Common myeloid progenitor, CD34-positive (primary cell): ENCODE measurements at regions not wholly inside any gene's neighbourhood (a gene's known extent, or its start where the extent isn't known, plus 50 kb on each side); places are given as distances from the start of the nearest gene placed in this dataset.
"Not testable (repeated sequence)": the region's sequence is repeated elsewhere in the genome, so short reads cannot be mapped to it uniquely, and the experiment has no call there.

ENCODE experiments used
- CTCF ChIA-PET: fragments of 350-600 bp; sonication (Branson Sonifier 250); formaldehyde crosslinking; loops from one replicate; lab custom pipeline; 2021; ENCODE audit warnings: antibody characterized with exemption; lab: Charles Lee
- POLR2A ChIA-PET: fragments of 350-600 bp; sonication (Branson Sonifier 250); formaldehyde crosslinking; loops from one replicate; lab custom pipeline; 2021; ENCODE audit warnings: antibody characterized with exemption; lab: Charles Lee
- DNase-seq, 3 donors: peaks; one replicate each; pipeline versions ENCODE4 v3.0.0 to v3.0.0-alpha.2; 2013
- H3K27ac ChIP-seq, 2 experiments: 1 replicate in 1 of 2; 2 replicates in 1 of 2; pipeline ENCODE4 v1.7.0; 2013; ENCODE audit warnings: inconsistent platforms in 2 of 2, low read length in 2 of 2, mild to moderate bottlenecking in 2 of 2, low read depth in 1 of 2, moderate library complexity in 1 of 2; ENCODE audit not compliant: severe bottlenecking in 2 of 2, insufficient read depth in 1 of 2, poor library complexity in 1 of 2
- H3K27me3 ChIP-seq, 5 experiments: replicated peaks in 2 of 5; 1 replicate in 3 of 5; 2 replicates in 2 of 5; pipeline versions ENCODE4 v1.6.1 to v1.7.0; 2013; ENCODE audit warnings: low read length in 4 of 5, mild to moderate bottlenecking in 2 of 5, moderate library complexity in 2 of 5, inconsistent platforms in 1 of 5; ENCODE audit not compliant: insufficient read depth in 5 of 5, control insufficient read depth in 4 of 5
- H3K36me3 ChIP-seq, 4 experiments: 1 replicate in 2 of 4; 2 replicates in 2 of 4; pipeline versions ENCODE4 v1.6.1 to v1.7.0; 2013; ENCODE audit warnings: low read length in 3 of 4, control low read depth in 1 of 4, mild to moderate bottlenecking in 1 of 4; ENCODE audit not compliant: control insufficient read depth in 4 of 4, insufficient read depth in 4 of 4
- H3K4me1 ChIP-seq, 4 experiments: 1 replicate in 3 of 4; 2 replicates in 1 of 4; pipeline versions ENCODE4 v1.6.1 to v1.7.1; 2013; ENCODE audit warnings: low read length in 3 of 4, mild to moderate bottlenecking in 3 of 4, control low read depth in 1 of 4, inconsistent platforms in 1 of 4, moderate library complexity in 1 of 4; ENCODE audit not compliant: control insufficient read depth in 4 of 4, insufficient read depth in 4 of 4; ENCODE audit errors: control extremely low read depth in 1 of 4
- H3K4me3 ChIP-seq, 7 experiments: 1 replicate in 4 of 7; 2 replicates in 3 of 7; pipeline versions ENCODE4 v1.5.1 to v1.7.0; 2013; ENCODE audit warnings: mild to moderate bottlenecking in 7 of 7, low read length in 6 of 7, moderate library complexity in 6 of 7, inconsistent platforms in 2 of 7, low read depth in 2 of 7, control low read depth in 1 of 7; ENCODE audit not compliant: insufficient read depth in 4 of 7, control insufficient read depth in 1 of 7; ENCODE audit errors: extremely low read depth in 1 of 7
- H3K9me3 ChIP-seq, 5 experiments: 1 replicate in 4 of 5; 2 replicates in 1 of 5; pipeline versions ENCODE4 v1.6.1 to v1.7.1; 2013; ENCODE audit warnings: low read length in 4 of 5, mild to moderate bottlenecking in 2 of 5, inconsistent platforms in 1 of 5, low read depth in 1 of 5, moderate library complexity in 1 of 5; ENCODE audit not compliant: control insufficient read depth in 4 of 5, insufficient read depth in 2 of 5; ENCODE audit errors: control extremely low read depth in 1 of 5
- WGBS: methylation state at CpG from one replicate; pipeline ENCODE4 v1.1.5; 2013; ENCODE audit not compliant: insufficient coverage; 5-methylcytosine and 5-hydroxymethylcytosine counted together

DNA sequence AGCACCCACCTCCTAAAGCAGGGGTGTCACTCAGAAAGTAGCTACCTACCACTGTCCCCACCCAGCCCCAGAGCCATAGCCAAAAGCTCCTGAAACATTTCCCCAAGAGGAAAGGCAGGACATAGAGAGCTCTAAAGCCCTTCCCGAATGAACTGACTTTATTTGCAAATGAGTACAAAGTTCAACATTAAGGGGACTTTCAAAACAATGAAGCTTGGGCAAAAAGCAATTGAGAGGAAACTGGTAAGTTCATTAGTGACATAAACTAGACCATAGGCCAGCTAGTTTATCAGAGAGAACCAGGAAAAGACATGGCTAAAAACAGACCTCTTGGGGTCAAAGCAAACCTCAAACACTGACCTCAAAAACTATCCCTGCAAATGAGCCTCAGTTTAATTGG lies 72.7 kb downstream of the IGLL5 start:
- no peak for DNase-seq
- Histone ChIP-seq H3K27ac (no peak overlapping the region), H3K9me3 (peaks cover 0 to 8% (median 1%) of the 10 kb centered on the region in 5 experiments), H3K36me3 (no peaks in the 10 kb centered on the region), H3K4me1 (peaks cover 0 to 5% (median 1%) of the 10 kb centered on the region in 4 experiments), H3K27me3 (peaks cover 0 to 5% (median 0%) of the 10 kb centered on the region in 5 experiments), H3K4me3 (no peak overlapping the region)
- ChIA-PET POLR2A (no interaction called here), CTCF (interaction anchor here (0.7 to 9.8 kb wide), 30 partner anchors 15 to 496 kb away, joined by 3 to 470 read pairs (median 5); no protein-coding TSS in a partner anchor)
- no CpG with 5 or more reads among the region's 1 CpG for WGBS

DNA sequence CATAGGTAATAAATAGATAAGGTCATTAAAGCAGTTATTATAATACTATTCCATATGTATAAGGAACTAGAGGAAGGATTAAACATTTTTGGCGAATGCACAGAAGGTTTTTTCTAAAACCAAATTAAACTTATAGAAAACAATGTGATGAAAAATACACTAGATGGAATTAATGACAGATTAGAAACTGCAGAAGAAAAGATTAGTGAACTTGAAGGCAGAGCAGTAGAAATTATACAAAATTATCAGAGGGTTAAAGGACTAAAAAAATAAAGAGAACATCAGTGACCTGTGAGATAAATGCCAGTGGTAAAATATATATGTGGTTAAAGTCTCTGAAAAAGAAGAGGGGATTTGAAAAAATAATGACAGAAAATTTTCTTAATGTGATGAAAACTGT lies 74.0 kb downstream of the IGLL5 start:
- H3K4me3 ChIP-seq: no peak overlapping the region
- no peak for DNase-seq
- H3K36me3 ChIP-seq: no peaks in the 10 kb centered on the region
- no peak overlapping the region for H3K27ac ChIP-seq
- ChIA-PET CTCF (interaction anchor here (2.1 to 9.8 kb wide), 4 partner anchors 13 to 179 kb away, joined by 5 to 470 read pairs (median 40); no protein-coding TSS in a partner anchor), POLR2A (no interaction called here)
- H3K4me1 ChIP-seq: no peaks in the 10 kb centered on the region
- peaks cover 0 to 8% (median 1%) of the 10 kb centered on the region in 5 experiments for H3K9me3 ChIP-seq
- H3K27me3 ChIP-seq: peaks cover 0 to 5% (median 1%) of the 10 kb centered on the region in 5 experiments
- WGBS: no CpG with 5 or more reads among the region's 1 CpG

DNA sequence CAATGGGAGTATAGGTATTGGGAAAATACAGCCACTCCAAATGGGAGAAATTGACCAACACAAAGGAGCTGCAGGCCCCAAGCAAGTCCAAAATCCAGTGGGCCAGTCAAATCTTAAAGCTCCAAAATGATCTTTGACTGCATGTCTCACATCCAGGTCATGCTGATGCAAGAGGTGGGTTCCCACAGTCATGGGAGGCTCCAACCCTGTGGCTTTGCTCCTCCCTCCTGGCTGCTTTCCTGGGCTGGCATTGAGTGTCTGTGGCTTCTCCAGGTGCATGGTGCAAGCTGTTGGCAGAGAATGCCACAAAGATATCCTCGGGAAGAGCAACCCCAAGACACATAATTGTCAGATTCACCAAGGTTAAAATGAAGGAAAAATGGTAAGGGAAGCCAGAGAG lies 80.8 kb downstream of the IGLL5 start:
- no peak for DNase-seq
- POLR2A ChIA-PET: no interaction called here
- peaks cover 0 to 6% (median 4%) of the 10 kb centered on the region in 5 experiments for H3K27me3 ChIP-seq
- CTCF ChIA-PET: interaction anchor here (0.7 to 3.0 kb wide), 3 partner anchors 9 to 26 kb away, joined by 3 to 8 read pairs (median 8); no protein-coding TSS in a partner anchor
- no peaks in the 10 kb centered on the region for H3K4me1 ChIP-seq
- H3K9me3 ChIP-seq: peaks cover 0 to 2% (median 0%) of the 10 kb centered on the region in 5 experiments
- H3K4me3 ChIP-seq: no peak overlapping the region
- no peaks in the 10 kb centered on the region for H3K36me3 ChIP-seq
- WGBS: 80% methylated on average over 1 of the region's 1 CpG
- no peak overlapping the region for H3K27ac ChIP-seq

DNA sequence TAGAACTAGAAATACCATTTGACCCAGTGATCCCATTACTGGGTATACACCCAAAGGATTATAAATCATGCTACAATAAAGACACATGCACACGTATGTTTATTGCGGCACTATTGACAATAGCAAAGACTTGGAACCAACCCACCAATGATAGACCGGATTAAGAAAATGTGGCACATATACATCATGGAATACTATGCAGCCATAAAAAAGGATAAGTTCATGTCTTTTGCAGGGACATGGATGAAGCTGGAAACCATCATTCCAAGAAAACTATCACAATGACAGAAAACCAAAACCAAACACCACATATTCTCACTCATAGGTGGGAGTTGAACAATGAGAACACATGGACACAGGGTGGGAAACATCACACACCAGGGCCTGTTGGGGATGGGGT lies 85.0 kb downstream of the IGLL5 start:
- H3K4me1 ChIP-seq, H3K4me3 ChIP-seq, H3K36me3 ChIP-seq, DNase-seq, POLR2A ChIA-PET, H3K27ac ChIP-seq, H3K9me3 ChIP-seq: not testable (repeated sequence)
- H3K27me3 ChIP-seq: peaks cover 0 to 14% (median 0%) of the 10 kb centered on the region in 5 experiments
- WGBS: no CpG with 5 or more reads among the region's 3 CpGs
- CTCF ChIA-PET: interaction anchor here (5.5 kb wide), 1 partner anchor 12 kb away, joined by 39 read pairs; no protein-coding TSS in a partner anchor

DNA sequence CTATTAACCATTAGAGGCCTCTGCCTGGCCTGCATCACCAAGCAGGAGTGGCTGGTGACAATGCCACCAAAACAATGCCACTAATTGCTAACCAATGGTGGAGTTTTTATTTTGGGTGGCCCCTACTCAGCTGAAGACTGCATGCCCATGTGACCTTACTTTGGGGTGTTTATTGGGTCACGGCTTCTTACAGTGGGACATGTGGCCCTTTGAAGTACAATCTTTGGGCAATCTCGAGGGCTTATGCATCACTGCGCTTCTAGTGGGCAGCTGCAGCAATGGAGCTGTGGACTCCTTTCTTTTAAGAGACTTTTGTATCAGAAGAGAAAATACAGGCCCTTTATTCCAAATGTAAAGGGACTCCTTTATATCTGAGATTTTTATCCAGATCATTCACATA lies 85.7 kb downstream of the IGLL5 start:
- H3K27ac ChIP-seq: no peak overlapping the region
- H3K27me3 ChIP-seq: peaks cover 0 to 11% (median 0%) of the 10 kb centered on the region in 5 experiments
- no peak for DNase-seq
- H3K9me3 ChIP-seq: peaks cover 0 to 2% (median 0%) of the 10 kb centered on the region in 5 experiments
- H3K4me3 ChIP-seq: no peak overlapping the region
- CTCF ChIA-PET: interaction anchor here (2.5 to 5.5 kb wide), 3 partner anchors 13 to 154 kb away, joined by 7 to 39 read pairs (median 12); no protein-coding TSS in a partner anchor
- no peaks in the 10 kb centered on the region for H3K36me3 ChIP-seq
- no peaks in the 10 kb centered on the region for H3K4me1 ChIP-seq
- WGBS: 87% methylated on average over 3 of the region's 3 CpGs
- POLR2A ChIA-PET: no interaction called here

DNA sequence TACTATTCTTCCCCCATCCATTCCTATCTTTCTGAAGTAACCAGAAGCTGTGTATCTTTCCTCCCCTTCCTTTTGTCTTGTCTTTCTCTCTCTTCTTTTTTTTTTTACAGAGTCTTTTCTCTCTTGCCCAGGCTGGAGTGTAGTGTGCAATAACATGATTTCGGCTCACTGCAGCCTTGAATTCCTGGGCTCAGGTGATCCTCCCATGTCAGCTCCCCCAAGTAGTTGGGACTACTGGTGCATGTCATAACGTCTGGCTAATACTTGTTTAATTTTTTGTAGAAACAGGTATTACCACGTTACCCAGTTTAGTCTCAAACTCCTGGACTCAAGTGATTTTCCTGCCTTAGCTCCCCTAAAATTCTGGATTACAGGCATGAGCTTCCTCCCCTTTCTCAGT lies 86.5 kb downstream of the IGLL5 start:
- H3K36me3 ChIP-seq: no peaks in the 10 kb centered on the region
- 69% methylated on average over 2 of the region's 3 CpGs for WGBS
- H3K4me1 ChIP-seq: no peaks in the 10 kb centered on the region
- DNase-seq: no peak
- H3K27ac ChIP-seq: no peak overlapping the region
- H3K9me3 ChIP-seq: peaks cover 0 to 7% (median 0%) of the 10 kb centered on the region in 5 experiments
- peaks cover 0 to 11% (median 0%) of the 10 kb centered on the region in 5 experiments for H3K27me3 ChIP-seq
- ChIA-PET POLR2A (interaction anchor here (0.5 kb wide), 1 partner anchor 25 kb away, joined by 3 read pairs; no protein-coding TSS in a partner anchor), CTCF (interaction anchor here (0.9 to 5.5 kb wide), 4 partner anchors 14 to 153 kb away, joined by 3 to 39 read pairs (median 10); no protein-coding TSS in a partner anchor)
- H3K4me3 ChIP-seq: no peak overlapping the region
